Type B pancreatic cell (in vitro differentiated cells): ENCODE measurements at regions not wholly inside any gene's neighbourhood (a gene's known extent, or its start where the extent isn't known, plus 50 kb on each side); places are given as distances from the start of the nearest gene placed in this dataset.

Experiments used
- DNase-seq: peaks from one replicate; pipeline ENCODE4 v3.0.0; 2021; ENCODE audit warnings: mixed read lengths; ENCODE audit not compliant: unreplicated experiment; ENCODE audit errors: extremely low spot score
- H3K27ac Mint-ChIP-seq: 2 replicates; pipeline ENCODE4 v1.8.0; 2021; ENCODE audit warnings: mild to moderate bottlenecking, mixed read lengths
- H3K27me3 Mint-ChIP-seq: 2 replicates; pipeline ENCODE4 v1.8.0; 2021; ENCODE audit warnings: mixed read lengths
- H3K36me3 Mint-ChIP-seq: 2 replicates; pipeline ENCODE4 v1.8.0; 2021; ENCODE audit warnings: mixed read lengths
- H3K4me1 Mint-ChIP-seq: one replicate; pipeline ENCODE4 v1.8.0; 2021; ENCODE audit warnings: mixed read lengths; ENCODE audit not compliant: unreplicated experiment
- H3K4me3 Mint-ChIP-seq: 2 replicates; pipeline ENCODE4 v1.8.0; 2021; ENCODE audit warnings: mild to moderate bottlenecking, mixed read lengths
- H3K9me3 Mint-ChIP-seq: 2 replicates; pipeline ENCODE4 v1.8.0; 2021; ENCODE audit warnings: mixed read lengths
- CTCF ChIP-seq: fragments of 200-600 bp; sonication (generic); conservative IDR thresholded peaks from 2 replicates; pipeline ENCODE4 v1.5.0; 2021; ENCODE audit warnings: antibody characterized with exemption, mild to moderate bottlenecking

- no peak for DNase-seq
- no peak for TF ChIP-seq CTCF
- Mint-ChIP-seq H3K9me3 (no peaks in the 10 kb centered on the region), H3K27ac (no peak overlapping the region), H3K27me3 (peaks cover 4% of the 10 kb centered on the region), H3K4me1 (no peaks in the 10 kb centered on the region), H3K36me3 (no peaks in the 10 kb centered on the region), H3K4me3 (no peak overlapping the region)
Measured at GRCh38 chr4:83716874-83717273, 181.0 kb downstream of the GPAT3 start.

- Mint-ChIP-seq H3K27me3 (peaks cover 7% of the 10 kb centered on the region), H3K4me3 (no peak overlapping the region), H3K27ac (no peak overlapping the region), H3K9me3 (no peaks in the 10 kb centered on the region), H3K36me3 (no peaks in the 10 kb centered on the region), H3K4me1 (peaks cover 3% of the 10 kb centered on the region)
- DNase-seq, result no peak
- no peak for TF ChIP-seq CTCF
Measured at GRCh38 chr4:83712890-83713289, 177.0 kb downstream of the GPAT3 start.

- no peaks in the 10 kb centered on the region for H3K9me3 Mint-ChIP-seq
- H3K36me3 Mint-ChIP-seq, result no peaks in the 10 kb centered on the region
- H3K4me3 Mint-ChIP-seq, result no peak overlapping the region
- H3K27me3 Mint-ChIP-seq, result peaks cover 7% of the 10 kb centered on the region
- peaks cover 3% of the 10 kb centered on the region for H3K4me1 Mint-ChIP-seq
- no peak for TF ChIP-seq CTCF
- no peak overlapping the region for H3K27ac Mint-ChIP-seq
- no peak for DNase-seq
Measured at GRCh38 chr4:83709627-83710026, 173.7 kb downstream of the GPAT3 start.

- no peak for TF ChIP-seq CTCF
- H3K9me3 Mint-ChIP-seq, result no peaks in the 10 kb centered on the region
- H3K27ac Mint-ChIP-seq, result no peak overlapping the region
- no peak for DNase-seq
- peaks cover 3% of the 10 kb centered on the region for H3K27me3 Mint-ChIP-seq
- peaks cover 3% of the 10 kb centered on the region for H3K4me1 Mint-ChIP-seq
- no peaks in the 10 kb centered on the region for H3K36me3 Mint-ChIP-seq
- H3K4me3 Mint-ChIP-seq, result no peak overlapping the region
Measured at GRCh38 chr4:83708500-83709175, 172.7 kb downstream of the GPAT3 start.

GRCh38 chr4:83704786-83705185 is 168.9 kb downstream of the GPAT3 start:
- Mint-ChIP-seq H3K27ac (no peak overlapping the region), H3K36me3 (no peaks in the 10 kb centered on the region), H3K4me3 (no peak overlapping the region), H3K9me3 (peaks cover 6% of the 10 kb centered on the region), H3K4me1 (peaks cover 3% of the 10 kb centered on the region), H3K27me3 (peaks cover under 1% of the 10 kb centered on the region)
- no peak for DNase-seq
- no peak for TF ChIP-seq CTCF
